ENCODE measurements at regions not wholly inside any gene's neighbourhood (a gene's known extent, or its start where the extent isn't known, plus 50 kb on each side); places are given as distances from the start of the nearest gene placed in this dataset.
"Not testable (repeated sequence)": the region's sequence is repeated elsewhere in the genome, so short reads cannot be mapped to it uniquely, and the experiment has no call there.

DNA sequence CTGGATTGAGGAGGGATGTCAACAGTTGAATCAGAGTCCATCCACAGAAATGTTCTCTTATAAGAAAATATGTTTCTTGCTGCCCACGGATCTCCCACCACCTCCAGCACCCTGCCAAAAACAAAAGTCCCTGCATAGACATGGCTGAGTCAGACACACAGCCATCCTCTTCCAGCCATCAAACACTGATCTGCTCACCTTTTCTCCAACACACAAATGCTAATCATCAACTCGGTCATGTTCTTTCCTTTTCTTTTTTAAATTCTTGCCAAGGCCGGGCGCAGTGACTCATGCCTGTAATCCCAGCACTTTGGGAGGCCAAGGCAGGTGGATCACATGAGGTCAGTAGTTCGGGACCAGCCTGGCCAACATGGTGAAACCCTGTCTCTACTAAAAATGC lies 110.7 kb upstream of the IL12A start:
- no peak for DNase-seq (ENCODE audit: low spot score)

DNA sequence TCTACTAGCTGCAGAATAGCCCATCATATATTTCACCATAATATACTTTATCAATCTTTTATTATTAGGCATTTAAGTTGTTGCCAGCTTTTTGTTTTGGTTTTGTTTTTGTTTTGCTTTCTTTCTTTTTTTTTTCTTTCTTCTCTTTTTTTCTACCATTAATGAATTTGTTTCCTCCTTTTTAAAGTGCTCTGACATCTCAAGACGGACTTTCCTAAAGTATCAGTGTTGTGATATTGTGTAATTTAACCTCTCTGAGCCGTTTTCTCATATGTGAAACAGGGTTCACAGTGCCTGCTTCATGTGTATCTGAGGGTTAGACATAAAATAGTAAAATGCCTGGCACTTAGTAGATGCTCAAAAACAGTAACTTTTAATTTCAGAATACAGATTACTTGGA lies 109.5 kb upstream of the IL12A start:
- no peak for DNase-seq (ENCODE audit: low spot score)

DNA sequence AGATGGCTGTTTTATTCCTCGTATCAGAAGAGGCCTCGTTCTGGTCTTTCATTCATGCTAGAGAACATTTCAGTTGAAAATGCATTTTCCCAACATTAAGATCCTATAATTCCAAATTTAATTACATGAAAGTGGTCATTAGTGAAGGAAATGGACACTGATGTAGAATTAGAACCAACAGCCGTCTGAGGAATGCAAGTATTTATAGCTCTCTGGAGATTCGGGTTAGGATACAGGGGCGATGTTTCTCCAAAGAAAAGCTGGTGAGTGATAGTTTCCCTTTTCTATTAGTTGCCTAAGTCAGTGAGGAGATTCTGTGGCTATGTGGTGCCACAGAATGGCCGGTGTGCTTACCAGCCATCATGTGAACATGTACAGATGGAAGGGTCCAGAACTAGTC lies 109.0 kb upstream of the IL12A start:
- DNase-seq (ENCODE audit: low spot score) = no peak

- no peak for DNase-seq (ENCODE audit: low spot score)
Observed at GRCh38 chr3:159881208-159881607, 107.4 kb upstream of the IL12A start.

DNA sequence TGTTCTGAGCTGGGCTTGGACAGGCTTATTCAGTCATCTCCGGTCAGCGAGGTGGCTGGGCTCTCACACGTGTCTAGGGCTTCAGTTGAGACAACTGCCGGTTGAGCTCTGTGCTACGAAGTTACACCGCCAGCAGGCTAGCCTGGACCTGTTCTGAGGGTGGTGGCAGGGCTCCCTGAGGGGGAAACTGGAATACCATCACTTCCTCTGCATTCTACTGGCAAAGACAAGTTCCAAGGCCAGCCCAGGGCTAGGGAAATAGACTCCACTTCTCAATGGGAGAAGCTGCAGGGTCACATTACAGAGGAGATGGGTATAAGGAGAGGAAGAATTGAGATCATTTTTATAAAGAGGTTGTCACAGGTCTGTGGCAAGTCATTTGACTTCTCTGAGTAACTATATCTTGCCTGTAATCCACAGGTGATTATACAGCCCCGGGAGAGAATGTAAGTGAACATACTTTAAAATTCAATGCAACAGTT lies 106.8 kb upstream of the IL12A start:
- DNase-seq (ENCODE audit: low spot score) = no peak

DNA sequence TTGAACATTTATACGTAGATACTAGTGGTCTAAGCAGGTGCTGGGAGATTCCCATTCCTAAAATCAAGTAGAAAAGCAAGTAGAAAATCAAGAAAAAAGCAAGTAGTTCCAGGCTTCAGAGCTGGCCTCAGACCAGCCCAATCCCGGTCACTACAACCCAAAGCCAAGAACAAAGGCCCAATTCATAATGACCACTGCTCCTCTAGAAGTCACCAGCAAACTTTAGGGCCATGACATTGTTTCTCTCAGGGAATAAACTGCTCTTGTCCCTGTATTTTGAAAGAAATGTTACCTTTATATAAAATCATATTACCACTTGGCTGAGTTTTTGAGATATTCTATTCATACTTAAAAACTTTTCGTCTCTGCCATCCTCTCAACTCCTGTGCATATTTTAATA lies 106.3 kb upstream of the IL12A start:
- DNase-seq (ENCODE audit: low spot score) = no peak

DNA sequence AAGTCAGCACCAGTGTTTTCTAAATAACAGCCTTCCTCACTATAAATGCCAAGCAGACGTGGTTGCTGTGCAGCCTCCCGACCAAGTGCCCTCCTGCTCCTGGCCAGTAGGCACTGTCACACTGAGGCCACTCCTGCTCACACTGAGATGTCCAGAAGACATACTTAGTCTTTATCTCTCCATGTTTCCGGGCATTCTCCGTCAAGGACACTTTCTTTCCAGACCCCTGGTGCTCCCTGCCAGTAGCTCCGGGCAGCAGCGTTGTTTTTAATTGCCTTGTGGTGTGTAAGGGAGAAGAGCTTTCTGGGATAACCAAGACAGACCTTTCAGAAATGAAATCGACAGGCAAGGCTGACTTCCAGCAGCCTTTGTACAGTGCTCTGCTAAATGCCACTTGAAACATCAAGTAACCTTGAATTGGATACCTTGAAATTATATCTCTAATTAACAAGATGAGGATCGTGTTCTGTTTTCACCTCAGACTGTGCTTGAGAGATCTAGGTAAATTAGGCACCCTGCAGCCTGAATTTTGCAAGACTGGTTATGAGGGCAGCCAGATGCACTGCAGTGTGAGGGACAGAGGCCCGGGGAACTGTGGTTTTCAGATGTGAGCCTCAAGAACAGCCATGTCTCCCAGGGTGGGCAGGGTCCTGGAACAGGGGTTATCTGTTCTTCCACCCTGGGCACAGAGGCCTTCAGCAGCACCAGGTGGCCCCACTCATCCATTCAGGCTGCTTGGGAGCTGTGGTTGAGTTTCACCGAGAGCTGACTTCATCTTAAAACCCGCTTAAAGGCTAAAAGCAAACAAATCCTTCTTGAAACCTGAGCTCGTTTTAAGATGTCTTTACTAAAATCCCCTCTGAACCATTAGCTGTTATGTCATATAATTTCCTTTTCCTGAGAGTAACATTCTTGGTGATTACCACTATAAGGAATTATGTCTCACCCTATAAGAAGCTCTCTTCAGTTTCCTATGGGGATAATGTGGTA lies 105.5 kb upstream of the IL12A start:
- DNase-seq (ENCODE audit: low spot score) = no peak

DNA sequence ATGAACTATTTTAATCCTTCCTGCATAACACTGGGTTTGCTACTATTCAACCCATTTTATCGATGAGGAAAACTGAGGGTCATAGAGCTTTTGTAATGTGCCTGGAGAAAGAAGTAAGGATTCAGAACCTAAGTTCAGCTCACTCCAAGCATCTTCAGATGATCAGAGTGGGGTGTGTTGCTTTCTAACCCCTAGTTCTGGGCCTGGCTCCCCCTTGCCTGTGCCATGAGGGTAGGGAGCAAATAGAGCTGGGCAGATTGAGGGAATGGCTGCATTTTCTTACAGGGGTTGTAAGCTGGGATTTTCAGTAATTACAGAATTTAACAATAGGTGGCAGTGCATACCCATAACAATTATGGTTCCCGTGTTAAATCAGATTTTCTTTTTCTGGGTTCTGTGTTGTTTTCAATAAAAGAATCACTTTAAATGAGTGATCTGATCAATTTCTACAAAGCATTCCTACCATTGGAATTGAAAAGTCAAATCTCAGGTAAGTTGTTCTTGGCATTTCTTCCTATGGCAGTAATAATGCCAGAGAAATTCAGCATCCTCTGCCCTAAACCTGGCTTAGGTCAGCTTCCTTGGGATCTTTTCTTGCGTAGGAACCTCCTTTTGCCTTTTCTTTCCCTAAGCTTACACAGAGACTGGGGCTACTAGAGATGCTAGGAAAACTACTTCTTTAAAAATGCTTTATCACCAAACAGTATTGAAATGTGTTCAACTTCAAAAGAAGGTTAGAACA lies 103.8 kb upstream of the IL12A start:
- DNase-seq (ENCODE audit: low spot score) = no peak

GRCh38 chr3:159886050-159886449 lies 102.6 kb upstream of the IL12A start:
- DNase-seq (ENCODE audit: low spot score) = no peak

DNA sequence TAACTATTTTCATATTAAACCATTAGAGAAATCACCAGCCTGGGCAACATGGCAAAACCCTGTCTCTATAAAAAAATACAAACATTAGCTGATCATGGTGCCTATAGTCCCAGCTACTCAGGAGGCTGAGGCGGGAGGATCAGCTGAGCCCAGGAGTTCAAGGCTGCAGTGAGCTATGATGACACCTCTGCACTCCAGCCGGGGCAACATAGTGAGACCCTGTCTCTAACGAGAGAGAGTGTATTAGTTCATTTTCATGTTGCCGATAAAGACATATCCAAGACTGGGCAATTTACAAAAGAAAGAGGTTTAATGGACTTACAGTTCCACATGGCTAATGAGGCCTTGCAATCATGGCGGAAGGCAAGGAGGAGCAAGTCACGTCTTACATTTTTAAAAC lies 102.1 kb upstream of the IL12A start:
- DNase-seq (ENCODE audit: low spot score) = not testable (repeated sequence)

GRCh38 chr3:159887168-159887567 lies 101.5 kb upstream of the IL12A start:
- no peak for DNase-seq (ENCODE audit: low spot score)

GRCh38 chr3:159887911-159888310 lies 100.7 kb upstream of the IL12A start:
- no peak for DNase-seq (ENCODE audit: low spot score)

GRCh38 chr3:159892171-159892795 lies 96.4 kb upstream of the IL12A start:
- DNase-seq (ENCODE audit: low spot score) = no peak

DNA sequence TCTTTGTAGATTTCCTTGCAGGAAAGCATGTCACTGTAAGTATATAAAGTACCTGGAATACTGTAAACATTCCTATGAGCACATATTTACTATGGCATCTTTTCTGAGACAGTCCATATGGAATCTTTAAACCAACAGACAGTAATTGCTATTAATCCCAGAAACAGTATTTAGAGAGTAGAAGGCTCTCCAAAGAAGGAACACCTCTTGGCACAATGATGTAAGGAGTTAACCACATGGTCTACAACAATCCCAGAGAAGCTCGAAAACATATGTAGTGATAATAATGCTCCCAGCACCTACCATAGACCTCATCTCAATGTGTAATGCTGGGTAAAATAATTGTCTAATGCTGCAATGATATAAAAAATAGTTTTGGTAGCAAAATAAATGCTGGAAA lies 95.8 kb upstream of the IL12A start:
- no peak for DNase-seq (ENCODE audit: low spot score)

DNA sequence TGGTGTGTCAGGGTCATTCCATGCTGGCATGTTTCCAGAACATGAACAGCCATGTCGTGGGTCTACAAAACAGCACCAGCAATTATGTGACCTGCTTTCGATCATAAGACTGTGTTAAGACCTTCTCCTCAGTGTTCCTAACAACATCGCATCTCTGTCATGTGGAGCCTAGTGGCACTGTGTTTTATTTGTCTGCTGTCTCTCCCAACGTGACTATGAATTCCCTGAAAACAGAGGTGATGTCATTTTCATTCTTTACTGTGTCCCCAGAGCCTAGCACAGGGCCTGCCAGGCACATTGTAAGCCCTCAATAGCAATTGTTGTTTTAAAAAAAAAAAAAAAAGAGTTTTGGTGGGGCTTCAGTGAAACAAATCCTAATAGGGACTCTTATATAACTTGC lies 94.2 kb upstream of the IL12A start:
- DNase-seq (ENCODE audit: low spot score) = no peak

GRCh38 chr3:159895430-159895829 lies 93.2 kb upstream of the IL12A start:
- DNase-seq (ENCODE audit: low spot score) = no peak

GRCh38 chr3:159896543-159896942 lies 92.1 kb upstream of the IL12A start:
- no peak for DNase-seq (ENCODE audit: low spot score)

GRCh38 chr3:159897331-159898075 lies 91.1 kb upstream of the IL12A start:
- no peak for DNase-seq (ENCODE audit: low spot score)

- no peak for DNase-seq (ENCODE audit: low spot score)
Observed at GRCh38 chr3:159898147-159898546, 90.5 kb upstream of the IL12A start.

- DNase-seq (ENCODE audit: low spot score) = no peak
Observed at GRCh38 chr3:159899166-159899565, 89.5 kb upstream of the IL12A start.

DNA sequence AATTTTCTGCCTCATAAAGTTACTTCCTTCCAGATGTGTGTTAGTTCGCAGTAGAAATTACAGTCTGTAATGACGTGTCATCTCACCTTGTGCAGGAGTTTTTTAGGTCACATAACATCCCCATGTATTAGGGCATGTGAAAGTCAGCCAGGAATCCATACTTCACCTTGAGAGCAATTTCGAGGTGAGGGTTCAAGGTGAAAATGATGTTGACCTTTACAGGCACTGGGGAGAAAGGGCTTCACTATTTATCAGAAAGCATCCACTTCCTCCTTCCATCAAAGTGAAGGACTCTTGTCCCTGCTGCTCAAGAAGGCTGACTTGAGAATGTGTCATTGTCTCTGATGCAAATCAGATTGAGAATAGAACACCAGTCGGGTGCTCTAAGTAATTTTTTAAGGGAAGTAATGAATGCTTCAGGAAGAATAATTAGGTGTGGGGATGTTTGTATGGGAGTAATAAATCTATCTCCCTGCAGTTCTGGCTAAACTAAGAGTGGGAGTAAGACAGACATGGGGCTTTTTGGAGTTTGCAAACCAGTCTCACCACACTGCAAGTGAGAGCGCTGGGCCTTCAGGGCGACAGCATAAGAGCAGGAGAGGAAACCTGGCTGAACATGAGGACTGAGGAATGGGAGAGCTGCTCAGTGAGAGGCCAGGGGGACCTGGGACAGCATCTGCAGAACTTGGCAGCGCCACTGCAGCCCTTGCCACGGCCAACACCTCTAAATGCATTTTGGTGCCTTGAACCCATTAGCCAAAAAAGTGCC lies 85.9 kb upstream of the IL12A start:
- no peak for DNase-seq (ENCODE audit: low spot score)

All from ecto neural progenitor cell (in vitro differentiated cells).